GM20000 (cell line): ENCODE measurements at regions not wholly inside any gene's neighbourhood (a gene's known extent, or its start where the extent isn't known, plus 50 kb on each side); places are given as distances from the start of the nearest gene placed in this dataset.
"Not testable (repeated sequence)": the region's sequence is repeated elsewhere in the genome, so short reads cannot be mapped to it uniquely, and the experiment has no call there.

Source experiments
- DNase-seq: peaks from one replicate; pipeline ENCODE4 v3.0.0; 2012; ENCODE audit warnings: low spot score
- CTCF ChIP-seq: IDR thresholded peaks from 2 replicates; pipeline ENCODE4 v1.5.1; 2012; ENCODE audit warnings: mild to moderate bottlenecking, control low read depth; ENCODE audit errors: extremely low read depth, missing control alignments

DNA sequence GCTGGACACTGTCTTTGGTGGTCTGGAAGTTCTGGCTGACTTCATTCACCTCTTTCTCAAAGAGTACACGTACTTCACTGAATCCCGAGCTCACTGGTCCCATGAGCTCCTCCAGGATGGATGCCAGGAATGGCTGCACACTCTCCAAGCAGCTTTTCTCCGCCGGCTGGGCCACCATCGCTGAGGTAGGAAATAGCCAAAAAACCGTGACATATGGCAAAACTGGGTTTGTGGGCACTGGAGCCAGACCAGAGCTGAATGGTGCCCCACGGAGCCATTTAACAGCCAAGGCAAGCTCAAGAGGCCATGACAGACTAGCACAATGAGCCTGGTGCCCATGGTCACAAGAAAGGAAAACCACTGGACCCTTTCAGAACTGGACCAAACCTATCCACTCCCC is 64.0 kb upstream of the EDEM3 start:
- TF ChIP-seq CTCF, result no peak
- no peak for DNase-seq

DNA sequence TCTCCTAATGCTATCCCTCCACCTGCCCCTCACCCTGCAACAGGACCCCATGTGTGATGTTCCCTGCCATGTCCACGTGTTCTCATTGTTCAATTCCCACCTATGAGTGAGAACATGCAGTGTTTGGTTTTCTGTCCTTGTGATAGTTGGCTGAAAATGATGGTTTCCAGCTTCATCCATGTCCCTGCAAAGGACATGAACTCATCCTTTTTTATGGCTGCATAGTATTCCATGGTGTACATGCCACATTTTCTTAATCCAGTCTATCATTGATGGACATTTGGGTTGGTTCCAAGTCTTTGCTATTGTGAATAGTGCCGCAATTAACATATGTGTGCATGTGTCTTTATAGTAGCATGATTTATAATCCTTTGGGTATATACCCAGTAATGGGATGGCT is 62.3 kb upstream of the EDEM3 start:
- not testable (repeated sequence) for DNase-seq

- no peak for TF ChIP-seq CTCF
- DNase-seq, result no peak
Observed at GRCh38 chr1:184813528-184814089, 59.0 kb upstream of the EDEM3 start.

- no peak for DNase-seq
- no peak for TF ChIP-seq CTCF
Observed at GRCh38 chr1:184811439-184812111, 56.9 kb upstream of the EDEM3 start.

DNA sequence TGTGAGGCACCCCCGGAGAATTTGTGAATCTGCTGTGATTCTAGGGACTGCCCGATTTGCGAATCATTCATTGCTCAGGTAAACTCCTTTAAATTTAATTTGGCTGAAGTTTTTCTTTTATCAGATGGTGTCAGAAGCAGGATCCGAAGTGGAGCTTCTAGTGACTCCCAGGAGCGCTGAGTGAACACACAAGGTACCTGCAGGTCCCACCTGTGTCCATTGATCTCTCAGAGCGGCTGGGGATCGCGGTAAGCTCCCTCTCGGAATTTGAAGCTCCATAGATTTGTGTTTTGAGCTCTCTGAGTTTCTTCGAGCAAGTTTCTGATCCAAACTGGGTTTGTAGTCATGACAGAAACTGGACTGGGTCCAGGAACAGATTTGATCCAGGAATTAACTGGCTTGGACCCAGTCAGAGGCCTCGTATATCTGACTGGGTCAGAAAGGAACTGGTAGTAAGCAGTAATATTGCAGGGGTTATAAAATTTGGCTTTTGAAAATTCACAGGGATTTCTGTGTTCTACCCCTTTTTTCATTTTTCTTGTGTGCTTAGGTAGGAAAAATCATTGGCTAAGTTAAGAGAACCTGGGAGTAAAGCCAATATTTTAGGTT is 56.2 kb upstream of the EDEM3 start:
- TF ChIP-seq CTCF, result no peak
- no peak for DNase-seq

- no peak for DNase-seq
- no peak for TF ChIP-seq CTCF
Observed at GRCh38 chr1:184806296-184806721, 51.7 kb upstream of the EDEM3 start.

DNA sequence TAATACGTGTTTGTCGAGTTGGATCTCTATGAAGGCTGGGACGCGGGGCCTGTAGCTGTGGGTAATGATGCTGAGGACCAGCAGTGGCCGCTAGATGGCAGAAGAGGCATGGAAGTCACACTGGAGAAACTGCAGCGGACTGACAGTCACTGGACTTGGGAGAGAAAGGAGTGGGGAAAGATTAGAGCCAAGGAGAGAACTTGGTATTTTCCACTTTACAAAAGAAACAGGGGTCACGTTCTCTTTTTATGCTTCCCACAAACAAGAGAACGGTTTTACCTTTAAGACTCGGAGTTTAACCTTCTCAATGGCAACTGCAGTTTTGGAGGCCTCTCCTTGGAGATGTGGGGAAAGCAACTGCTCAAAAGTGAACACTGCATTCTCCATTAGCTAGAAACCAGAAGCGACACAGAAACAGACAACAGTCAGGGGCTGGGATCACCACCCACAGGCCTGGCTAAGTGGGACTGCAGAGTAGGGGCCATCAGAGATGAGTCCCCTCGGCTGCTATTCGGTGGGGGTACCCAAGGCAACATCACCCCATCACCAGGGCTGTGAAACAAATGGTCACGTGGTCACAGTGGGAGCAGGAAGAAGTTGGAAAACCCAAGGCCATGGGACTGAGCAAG is 51.1 kb upstream of the EDEM3 start:
- peak; percentile 95 for TF ChIP-seq CTCF

More for the DNA sequence above, 51.1 kb upstream of the EDEM3 start:
- peak; percentile 80 for DNase-seq
